WTC11 (cell line): ENCODE measurements at regions not wholly inside any gene's neighbourhood (a gene's known extent, or its start where the extent isn't known, plus 50 kb on each side); places are given as distances from the start of the nearest gene placed in this dataset.

Experiments used
- ATAC-seq: fragments of 200-7000 bp; cut with Tn5 transposase; 2 replicates; pipeline ENCODE4 v1.10.0; 2021; ENCODE audit warnings: mild to moderate bottlenecking, moderate library complexity
- CTCF ChIA-PET: fragments of 300-600 bp; sonication (Branson Sonifier 250); formaldehyde crosslinking; loops from one replicate; lab custom pipeline; 2021; ENCODE audit warnings: antibody characterized with exemption; lab: Charles Lee
- POLR2A ChIA-PET: fragments of 350-600 bp; sonication (Branson Sonifier 250); formaldehyde crosslinking; loops from one replicate; lab custom pipeline; 2021; ENCODE audit warnings: antibody characterized with exemption; lab: Charles Lee
- DNase-seq: peaks from one replicate; pipeline ENCODE4 v3.0.0; 2021; ENCODE audit warnings: low spot score
- H3K27ac Mint-ChIP-seq: 2 replicates; pipeline ENCODE4 v1.8.0; 2021; ENCODE audit warnings: mixed read lengths
- H3K27me3 Mint-ChIP-seq: 2 replicates; pipeline ENCODE4 v1.8.0; 2021; ENCODE audit warnings: low read depth, mild to moderate bottlenecking, moderate library complexity, mixed read lengths
- H3K36me3 Mint-ChIP-seq: 2 replicates; pipeline ENCODE4 v1.8.0; 2021; ENCODE audit warnings: mixed read lengths
- H3K4me1 Mint-ChIP-seq: 2 replicates; pipeline ENCODE4 v1.8.0; 2022; ENCODE audit warnings: mixed read lengths
- H3K4me3 Mint-ChIP-seq: 2 replicates; pipeline ENCODE4 v1.8.0; 2021; ENCODE audit warnings: mild to moderate bottlenecking, moderate library complexity, mixed read lengths
- H3K9me3 Mint-ChIP-seq: 2 replicates; pipeline ENCODE4 v1.8.0; 2021; ENCODE audit warnings: mixed read lengths
- ELF4 ChIP-seq: sonication (generic); formaldehyde crosslinking; IDR thresholded peaks from 2 replicates; pipeline ENCODE4 v1.8.1; 2022; ENCODE audit warnings: low read depth, mild to moderate bottlenecking, moderate library complexity, missing genetic modification reagents
- IRF2 ChIP-seq: sonication (generic); formaldehyde crosslinking; IDR thresholded peaks from 2 replicates; pipeline ENCODE4 v1.8.0; 2022; ENCODE audit warnings: low read depth, missing genetic modification reagents, borderline replicate concordance
- KAT7 ChIP-seq: sonication (generic); formaldehyde crosslinking; IDR thresholded peaks from 2 replicates; pipeline ENCODE4 v1.8.1; 2023; ENCODE audit warnings: missing genetic modification reagents, mild to moderate bottlenecking, borderline replicate concordance
- MYBL2 ChIP-seq: sonication (generic); formaldehyde crosslinking; IDR thresholded peaks from 2 replicates; pipeline ENCODE4 v1.8.1; 2023; ENCODE audit warnings: mild to moderate bottlenecking, moderate library complexity, missing genetic modification reagents
- NFATC4 ChIP-seq: fragments of 250-450 bp; sonication (Bioruptor Pico); IDR thresholded peaks from 2 replicates; pipeline ENCODE4 v1.9.0; 2021; ENCODE audit warnings: mild to moderate bottlenecking
- SMAD4 ChIP-seq: sonication (generic); formaldehyde crosslinking; IDR thresholded peaks from 2 replicates; pipeline ENCODE4 v1.8.0; 2022; ENCODE audit warnings: mild to moderate bottlenecking, missing genetic modification reagents
- TCF7 ChIP-seq: sonication (generic); formaldehyde crosslinking; IDR thresholded peaks from 2 replicates; pipeline ENCODE4 v1.8.0; 2022; ENCODE audit warnings: mild to moderate bottlenecking, low read depth, missing genetic modification reagents, moderate library complexity
- TEAD4 ChIP-seq: sonication (generic); formaldehyde crosslinking; IDR thresholded peaks from 2 replicates; pipeline ENCODE4 v1.8.0; 2022; ENCODE audit warnings: mild to moderate bottlenecking, missing genetic modification reagents
- ZBTB21 ChIP-seq: sonication (generic); formaldehyde crosslinking; IDR thresholded peaks from 2 replicates; pipeline ENCODE4 v1.8.1; 2023; ENCODE audit warnings: mild to moderate bottlenecking, missing genetic modification reagents, borderline replicate concordance
- ZNF138 ChIP-seq: sonication (generic); formaldehyde crosslinking; conservative IDR thresholded peaks from 2 replicates; pipeline ENCODE4 v1.8.1; 2022; ENCODE audit warnings: mild to moderate bottlenecking, moderate library complexity, missing genetic modification reagents
- ZNF396 ChIP-seq: fragments of 250-450 bp; sonication (Bioruptor Pico); IDR thresholded peaks from 2 replicates; pipeline ENCODE4 v1.8.0; 2021; ENCODE audit warnings: mild to moderate bottlenecking, moderate library complexity, borderline replicate concordance
- ZNF671 ChIP-seq: fragments of 250-450 bp; sonication (Bioruptor Pico); IDR thresholded peaks from 2 replicates; pipeline ENCODE4 v1.8.0; 2021; ENCODE audit warnings: mild to moderate bottlenecking
- TF ChIP-seq, protein P1 (sequence below): fragments of 250-450 bp; sonication (Bioruptor Pico); IDR thresholded peaks from 2 replicates; pipeline ENCODE4 v1.8.0; 2021; ENCODE audit warnings: mild to moderate bottlenecking
- TF ChIP-seq, protein P2 (sequence below): sonication (generic); formaldehyde crosslinking; IDR thresholded peaks from 2 replicates; pipeline ENCODE4 v1.8.1; 2022; ENCODE audit warnings: low read depth, missing genetic modification reagents, borderline replicate concordance
- TF ChIP-seq, protein P3 (sequence below): sonication (generic); formaldehyde crosslinking; IDR thresholded peaks from 2 replicates; pipeline ENCODE4 v1.8.0; 2022; ENCODE audit warnings: mild to moderate bottlenecking, missing genetic modification reagents
- TF ChIP-seq, protein P4 (sequence below): fragments of 250-450 bp; sonication (Bioruptor Pico); IDR thresholded peaks from 2 replicates; pipeline ENCODE4 v2.1.2; 2022; ENCODE audit warnings: mild to moderate bottlenecking, moderate library complexity
- TF ChIP-seq, protein P5 (sequence below): sonication (generic); formaldehyde crosslinking; IDR thresholded peaks from 2 replicates; pipeline ENCODE4 v1.8.1; 2023; ENCODE audit warnings: mild to moderate bottlenecking, moderate library complexity, missing genetic modification reagents
- TF ChIP-seq, protein P6 (sequence below): sonication (generic); formaldehyde crosslinking; IDR thresholded peaks from 2 replicates; pipeline ENCODE4 v1.8.1; 2023; ENCODE audit warnings: mild to moderate bottlenecking, missing genetic modification reagents
- TF ChIP-seq, protein P7 (sequence below): sonication (generic); formaldehyde crosslinking; IDR thresholded peaks from 2 replicates; pipeline ENCODE4 v1.8.1; 2023; ENCODE audit warnings: mild to moderate bottlenecking, missing genetic modification reagents, borderline replicate concordance
- TF ChIP-seq, protein P8 (sequence below): sonication (generic); formaldehyde crosslinking; IDR thresholded peaks from 2 replicates; pipeline ENCODE4 v1.8.1; 2022; ENCODE audit warnings: missing genetic modification reagents, borderline replicate concordance

DNA sequence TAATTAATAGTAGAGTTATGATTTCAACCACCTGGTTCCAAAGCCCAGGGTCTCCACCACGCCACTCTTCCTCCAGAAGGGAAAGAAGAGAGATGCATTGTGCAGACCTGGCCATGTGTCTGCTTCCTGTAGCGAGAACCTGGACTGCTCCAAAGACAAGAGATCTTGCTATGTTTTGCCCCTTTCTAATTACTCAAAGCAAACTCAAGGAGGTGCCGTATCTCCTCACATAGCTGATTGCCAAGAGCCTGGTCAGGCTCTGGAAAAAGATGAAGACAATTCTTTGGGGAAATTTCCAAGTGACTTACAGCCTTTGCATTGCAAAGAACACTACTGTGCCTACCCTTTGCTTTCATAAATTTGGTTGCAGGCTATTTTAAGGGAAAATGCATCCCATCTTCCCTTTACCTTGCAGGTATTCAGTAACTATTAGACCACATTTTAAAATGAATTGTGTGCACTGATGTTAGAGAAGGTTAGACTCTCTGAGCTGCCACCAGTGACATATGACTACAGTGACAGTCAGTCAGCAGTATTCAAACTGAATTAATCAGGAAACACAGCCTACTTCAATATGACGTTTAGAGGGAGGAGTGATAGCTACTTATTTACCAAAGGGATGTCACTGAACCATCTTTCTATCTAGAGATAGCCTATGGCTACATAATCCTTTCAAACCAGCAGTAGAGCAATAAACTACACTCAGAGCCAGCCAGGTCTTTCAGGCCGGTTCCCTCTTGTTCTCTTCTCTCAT, 842.1 kb upstream of the FANCL start:
- ChIA-PET CTCF (interaction anchor here (0.8 to 1.0 kb wide), 2 partner anchors 99 to 258 kb away, joined by 3 read pairs; no protein-coding TSS in a partner anchor), POLR2A (no interaction called here)
- Mint-ChIP-seq H3K9me3 (peaks cover 4% of the 10 kb centered on the region), H3K36me3 (peaks cover 2% of the 10 kb centered on the region; the same call in 1 of the 2 replicates), H3K27ac (no peak overlapping the region), H3K4me1 (peaks cover 7% of the 10 kb centered on the region), H3K27me3 (no peaks in the 10 kb centered on the region), H3K4me3 (no peak overlapping the region)
- TF ChIP-seq MYBL2 (CRISPR knock-in tag) (no peak), ELF4 (CRISPR knock-in tag) (no peak), TCF7 (CRISPR knock-in tag) (no peak)
- TF ChIP-seq, protein P1, sequence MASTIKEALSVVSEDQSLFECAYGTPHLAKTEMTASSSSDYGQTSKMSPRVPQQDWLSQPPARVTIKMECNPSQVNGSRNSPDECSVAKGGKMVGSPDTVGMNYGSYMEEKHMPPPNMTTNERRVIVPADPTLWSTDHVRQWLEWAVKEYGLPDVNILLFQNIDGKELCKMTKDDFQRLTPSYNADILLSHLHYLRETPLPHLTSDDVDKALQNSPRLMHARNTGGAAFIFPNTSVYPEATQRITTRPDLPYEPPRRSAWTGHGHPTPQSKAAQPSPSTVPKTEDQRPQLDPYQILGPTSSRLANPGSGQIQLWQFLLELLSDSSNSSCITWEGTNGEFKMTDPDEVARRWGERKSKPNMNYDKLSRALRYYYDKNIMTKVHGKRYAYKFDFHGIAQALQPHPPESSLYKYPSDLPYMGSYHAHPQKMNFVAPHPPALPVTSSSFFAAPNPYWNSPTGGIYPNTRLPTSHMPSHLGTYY: no peak
- TF ChIP-seq, protein P2, sequence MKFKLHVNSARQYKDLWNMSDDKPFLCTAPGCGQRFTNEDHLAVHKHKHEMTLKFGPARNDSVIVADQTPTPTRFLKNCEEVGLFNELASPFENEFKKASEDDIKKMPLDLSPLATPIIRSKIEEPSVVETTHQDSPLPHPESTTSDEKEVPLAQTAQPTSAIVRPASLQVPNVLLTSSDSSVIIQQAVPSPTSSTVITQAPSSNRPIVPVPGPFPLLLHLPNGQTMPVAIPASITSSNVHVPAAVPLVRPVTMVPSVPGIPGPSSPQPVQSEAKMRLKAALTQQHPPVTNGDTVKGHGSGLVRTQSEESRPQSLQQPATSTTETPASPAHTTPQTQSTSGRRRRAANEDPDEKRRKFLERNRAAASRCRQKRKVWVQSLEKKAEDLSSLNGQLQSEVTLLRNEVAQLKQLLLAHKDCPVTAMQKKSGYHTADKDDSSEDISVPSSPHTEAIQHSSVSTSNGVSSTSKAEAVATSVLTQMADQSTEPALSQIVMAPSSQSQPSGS: no peak
- TF ChIP-seq, protein P3, sequence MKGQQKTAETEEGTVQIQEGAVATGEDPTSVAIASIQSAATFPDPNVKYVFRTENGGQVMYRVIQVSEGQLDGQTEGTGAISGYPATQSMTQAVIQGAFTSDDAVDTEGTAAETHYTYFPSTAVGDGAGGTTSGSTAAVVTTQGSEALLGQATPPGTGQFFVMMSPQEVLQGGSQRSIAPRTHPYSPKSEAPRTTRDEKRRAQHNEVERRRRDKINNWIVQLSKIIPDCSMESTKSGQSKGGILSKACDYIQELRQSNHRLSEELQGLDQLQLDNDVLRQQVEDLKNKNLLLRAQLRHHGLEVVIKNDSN: no peak
- ATAC-seq (peak; percentile 61), DNase-seq (no peak)

DNA sequence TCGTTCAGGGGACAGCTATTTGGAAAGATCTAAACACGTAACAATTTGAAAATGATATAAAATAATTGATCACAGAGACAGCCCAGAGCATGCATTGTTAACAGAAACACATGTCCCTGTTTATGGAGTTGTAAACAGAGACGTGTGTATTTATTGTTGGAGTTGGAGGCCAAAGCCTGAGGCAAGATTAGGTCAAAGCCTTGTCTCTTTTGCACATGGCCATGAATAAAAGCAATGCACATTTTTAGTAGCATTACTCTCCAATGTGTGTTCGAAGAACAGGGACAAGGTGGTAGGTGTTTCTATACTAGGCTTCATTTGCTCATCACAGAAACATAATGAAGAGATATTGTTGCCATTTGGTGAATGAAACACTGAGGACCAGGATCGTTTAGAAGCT, 841.5 kb upstream of the FANCL start:
- Mint-ChIP-seq H3K9me3 (peaks cover 4% of the 10 kb centered on the region), H3K27me3 (no peaks in the 10 kb centered on the region), H3K4me1 (peaks cover 9% of the 10 kb centered on the region), H3K4me3 (no peak overlapping the region), H3K27ac (no peak overlapping the region), H3K36me3 (peaks cover 2% of the 10 kb centered on the region; the same call in 1 of the 2 replicates)
- DNase-seq (no peak), ATAC-seq (no peak)
- CTCF ChIA-PET: no interaction called here
- TF ChIP-seq, protein P4, sequence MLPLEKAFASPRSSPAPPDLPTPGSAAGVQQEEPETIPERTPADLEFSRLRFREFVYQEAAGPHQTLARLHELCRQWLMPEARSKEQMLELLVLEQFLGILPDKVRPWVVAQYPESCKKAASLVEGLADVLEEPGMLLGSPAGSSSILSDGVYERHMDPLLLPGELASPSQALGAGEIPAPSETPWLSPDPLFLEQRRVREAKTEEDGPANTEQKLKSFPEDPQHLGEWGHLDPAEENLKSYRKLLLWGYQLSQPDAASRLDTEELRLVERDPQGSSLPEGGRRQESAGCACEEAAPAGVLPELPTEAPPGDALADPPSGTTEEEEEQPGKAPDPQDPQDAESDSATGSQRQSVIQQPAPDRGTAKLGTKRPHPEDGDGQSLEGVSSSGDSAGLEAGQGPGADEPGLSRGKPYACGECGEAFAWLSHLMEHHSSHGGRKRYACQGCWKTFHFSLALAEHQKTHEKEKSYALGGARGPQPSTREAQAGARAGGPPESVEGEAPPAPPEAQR (CRISPR knock-in tag): no peak
- TF ChIP-seq, protein P5, sequence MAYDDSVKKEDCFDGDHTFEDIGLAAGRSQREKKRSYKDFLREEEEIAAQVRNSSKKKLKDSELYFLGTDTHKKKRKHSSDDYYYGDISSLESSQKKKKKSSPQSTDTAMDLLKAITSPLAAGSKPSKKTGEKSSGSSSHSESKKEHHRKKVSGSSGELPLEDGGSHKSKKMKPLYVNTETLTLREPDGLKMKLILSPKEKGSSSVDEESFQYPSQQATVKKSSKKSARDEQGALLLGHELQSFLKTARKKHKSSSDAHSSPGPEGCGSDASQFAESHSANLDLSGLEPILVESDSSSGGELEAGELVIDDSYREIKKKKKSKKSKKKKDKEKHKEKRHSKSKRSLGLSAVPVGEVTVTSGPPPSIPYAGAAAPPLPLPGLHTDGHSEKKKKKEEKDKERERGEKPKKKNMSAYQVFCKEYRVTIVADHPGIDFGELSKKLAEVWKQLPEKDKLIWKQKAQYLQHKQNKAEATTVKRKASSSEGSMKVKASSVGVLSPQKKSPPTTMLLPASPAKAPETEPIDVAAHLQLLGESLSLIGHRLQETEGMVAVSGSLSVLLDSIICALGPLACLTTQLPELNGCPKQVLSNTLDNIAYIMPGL (CRISPR knock-in tag): no peak
- TF ChIP-seq SMAD4 (CRISPR knock-in tag) (no peak), IRF2 (CRISPR knock-in tag) (no peak), NFATC4 (CRISPR knock-in tag) (no peak), ZNF138 (CRISPR knock-in tag) (no peak), ZNF396 (CRISPR knock-in tag) (no peak), KAT7 (CRISPR knock-in tag) (no peak), ZBTB21 (CRISPR knock-in tag) (no peak), MYBL2 (CRISPR knock-in tag) (no peak), ZNF671 (CRISPR knock-in tag) (no peak), TEAD4 (CRISPR knock-in tag) (no peak)
- TF ChIP-seq, protein P6, sequence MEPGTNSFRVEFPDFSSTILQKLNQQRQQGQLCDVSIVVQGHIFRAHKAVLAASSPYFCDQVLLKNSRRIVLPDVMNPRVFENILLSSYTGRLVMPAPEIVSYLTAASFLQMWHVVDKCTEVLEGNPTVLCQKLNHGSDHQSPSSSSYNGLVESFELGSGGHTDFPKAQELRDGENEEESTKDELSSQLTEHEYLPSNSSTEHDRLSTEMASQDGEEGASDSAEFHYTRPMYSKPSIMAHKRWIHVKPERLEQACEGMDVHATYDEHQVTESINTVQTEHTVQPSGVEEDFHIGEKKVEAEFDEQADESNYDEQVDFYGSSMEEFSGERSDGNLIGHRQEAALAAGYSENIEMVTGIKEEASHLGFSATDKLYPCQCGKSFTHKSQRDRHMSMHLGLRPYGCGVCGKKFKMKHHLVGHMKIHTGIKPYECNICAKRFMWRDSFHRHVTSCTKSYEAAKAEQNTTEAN (CRISPR knock-in tag): no peak
- TF ChIP-seq, protein P7, sequence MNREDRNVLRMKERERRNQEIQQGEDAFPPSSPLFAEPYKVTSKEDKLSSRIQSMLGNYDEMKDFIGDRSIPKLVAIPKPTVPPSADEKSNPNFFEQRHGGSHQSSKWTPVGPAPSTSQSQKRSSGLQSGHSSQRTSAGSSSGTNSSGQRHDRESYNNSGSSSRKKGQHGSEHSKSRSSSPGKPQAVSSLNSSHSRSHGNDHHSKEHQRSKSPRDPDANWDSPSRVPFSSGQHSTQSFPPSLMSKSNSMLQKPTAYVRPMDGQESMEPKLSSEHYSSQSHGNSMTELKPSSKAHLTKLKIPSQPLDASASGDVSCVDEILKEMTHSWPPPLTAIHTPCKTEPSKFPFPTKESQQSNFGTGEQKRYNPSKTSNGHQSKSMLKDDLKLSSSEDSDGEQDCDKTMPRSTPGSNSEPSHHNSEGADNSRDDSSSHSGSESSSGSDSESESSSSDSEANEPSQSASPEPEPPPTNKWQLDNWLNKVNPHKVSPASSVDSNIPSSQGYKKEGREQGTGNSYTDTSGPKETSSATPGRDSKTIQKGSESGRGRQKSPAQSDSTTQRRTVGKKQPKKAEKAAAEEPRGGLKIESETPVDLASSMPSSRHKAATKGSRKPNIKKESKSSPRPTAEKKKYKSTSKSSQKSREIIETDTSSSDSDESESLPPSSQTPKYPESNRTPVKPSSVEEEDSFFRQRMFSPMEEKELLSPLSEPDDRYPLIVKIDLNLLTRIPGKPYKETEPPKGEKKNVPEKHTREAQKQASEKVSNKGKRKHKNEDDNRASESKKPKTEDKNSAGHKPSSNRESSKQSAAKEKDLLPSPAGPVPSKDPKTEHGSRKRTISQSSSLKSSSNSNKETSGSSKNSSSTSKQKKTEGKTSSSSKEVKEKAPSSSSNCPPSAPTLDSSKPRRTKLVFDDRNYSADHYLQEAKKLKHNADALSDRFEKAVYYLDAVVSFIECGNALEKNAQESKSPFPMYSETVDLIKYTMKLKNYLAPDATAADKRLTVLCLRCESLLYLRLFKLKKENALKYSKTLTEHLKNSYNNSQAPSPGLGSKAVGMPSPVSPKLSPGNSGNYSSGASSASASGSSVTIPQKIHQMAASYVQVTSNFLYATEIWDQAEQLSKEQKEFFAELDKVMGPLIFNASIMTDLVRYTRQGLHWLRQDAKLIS (CRISPR knock-in tag): no peak
- TF ChIP-seq, protein P8, sequence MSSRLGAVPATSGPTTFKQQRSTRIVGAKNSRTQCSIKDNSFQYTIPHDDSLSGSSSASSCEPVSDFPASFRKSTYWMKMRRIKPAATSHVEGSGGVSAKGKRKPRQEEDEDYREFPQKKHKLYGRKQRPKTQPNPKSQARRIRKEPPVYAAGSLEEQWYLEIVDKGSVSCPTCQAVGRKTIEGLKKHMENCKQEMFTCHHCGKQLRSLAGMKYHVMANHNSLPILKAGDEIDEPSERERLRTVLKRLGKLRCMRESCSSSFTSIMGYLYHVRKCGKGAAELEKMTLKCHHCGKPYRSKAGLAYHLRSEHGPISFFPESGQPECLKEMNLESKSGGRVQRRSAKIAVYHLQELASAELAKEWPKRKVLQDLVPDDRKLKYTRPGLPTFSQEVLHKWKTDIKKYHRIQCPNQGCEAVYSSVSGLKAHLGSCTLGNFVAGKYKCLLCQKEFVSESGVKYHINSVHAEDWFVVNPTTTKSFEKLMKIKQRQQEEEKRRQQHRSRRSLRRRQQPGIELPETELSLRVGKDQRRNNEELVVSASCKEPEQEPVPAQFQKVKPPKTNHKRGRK: no peak
- POLR2A ChIA-PET: no interaction called here
